Progenitor cell of endocrine pancreas (in vitro differentiated cells): ENCODE measurements at regions not wholly inside any gene's neighbourhood (a gene's known extent, or its start where the extent isn't known, plus 50 kb on each side); places are given as distances from the start of the nearest gene placed in this dataset.
A peak's percentile ranks its signal among the peaks of the same experiment; 100 is the strongest.
"Not testable (repeated sequence)": the region's sequence is repeated elsewhere in the genome, so short reads cannot be mapped to it uniquely, and the experiment has no call there.

Experiments used
- DNase-seq: peaks from one replicate; pipeline ENCODE4 v3.0.0; 2021; ENCODE audit warnings: low spot score; ENCODE audit not compliant: unreplicated experiment
- H3K27ac Mint-ChIP-seq: 2 replicates; pipeline ENCODE4 v1.8.0; 2021; ENCODE audit warnings: mild to moderate bottlenecking, moderate library complexity, mixed read lengths
- H3K27me3 Mint-ChIP-seq: 2 replicates; pipeline ENCODE4 v1.8.0; 2021; ENCODE audit warnings: mixed read lengths
- H3K36me3 Mint-ChIP-seq: 2 replicates; pipeline ENCODE4 v1.8.0; 2022; ENCODE audit warnings: mixed read lengths; ENCODE audit not compliant: insufficient read depth
- H3K4me1 Mint-ChIP-seq: 2 replicates; pipeline ENCODE4 v1.8.0; 2021; ENCODE audit warnings: low read depth, mixed read lengths
- H3K4me3 Mint-ChIP-seq: 2 replicates; pipeline ENCODE4 v1.8.0; 2021; ENCODE audit warnings: low read depth, mild to moderate bottlenecking, moderate library complexity, mixed read lengths
- H3K9me3 Mint-ChIP-seq: 2 replicates; pipeline ENCODE4 v1.8.0; 2021; ENCODE audit warnings: low read depth, mixed read lengths
- CTCF ChIP-seq: fragments of 200-600 bp; sonication (generic); IDR thresholded peaks from one replicate; pipeline ENCODE4 v1.5.0; 2021; ENCODE audit warnings: antibody characterized with exemption, mild to moderate bottlenecking; ENCODE audit not compliant: unreplicated experiment

- no peak overlapping the region for H3K4me3 Mint-ChIP-seq
- H3K4me1 Mint-ChIP-seq: peaks cover 7% of the 10 kb centered on the region
These were observed 55.0 kb downstream of the OXSM start for GRCh38 chr3:25844891-25845290.

GRCh38 chr3:25846282-25846681 is 56.4 kb downstream of the OXSM start:
- H3K4me3 Mint-ChIP-seq: no peak overlapping the region
- H3K9me3 Mint-ChIP-seq: peaks cover 8% of the 10 kb centered on the region
- H3K4me1 Mint-ChIP-seq: peaks cover 10% of the 10 kb centered on the region

More at GRCh38 chr3:25844891-25845290, 55.0 kb downstream of the OXSM start:
- H3K27me3 Mint-ChIP-seq: no peaks in the 10 kb centered on the region
- H3K9me3 Mint-ChIP-seq: peaks cover 3% of the 10 kb centered on the region
- H3K27ac Mint-ChIP-seq: no peak overlapping the region
- peaks cover 2% of the 10 kb centered on the region for H3K36me3 Mint-ChIP-seq
- TF ChIP-seq CTCF: no peak
- no peak for DNase-seq

GRCh38 chr3:25849091-25849490 is 59.2 kb downstream of the OXSM start:
- DNase-seq: no peak
- H3K36me3 Mint-ChIP-seq: peaks cover 5% of the 10 kb centered on the region

More at GRCh38 chr3:25846282-25846681, 56.4 kb downstream of the OXSM start:
- Mint-ChIP-seq H3K27me3 (no peaks in the 10 kb centered on the region), H3K27ac (no peak overlapping the region), H3K36me3 (peaks cover 4% of the 10 kb centered on the region)
- no peak for TF ChIP-seq CTCF
- no peak for DNase-seq

GRCh38 chr3:25849641-25850385 is 59.9 kb downstream of the OXSM start:
- Mint-ChIP-seq H3K27ac (peak overlapping the region; percentile 91), H3K4me3 (no peak overlapping the region), H3K9me3 (peaks cover 13% of the 10 kb centered on the region), H3K27me3 (no peaks in the 10 kb centered on the region), H3K4me1 (peaks cover 12% of the 10 kb centered on the region), H3K36me3 (peaks cover 5% of the 10 kb centered on the region)
- no peak for DNase-seq
- no peak for TF ChIP-seq CTCF

More at GRCh38 chr3:25849091-25849490, 59.2 kb downstream of the OXSM start:
- Mint-ChIP-seq H3K4me3 (no peak overlapping the region), H3K27me3 (no peaks in the 10 kb centered on the region), H3K9me3 (peaks cover 13% of the 10 kb centered on the region), H3K27ac (peak overlapping the region; percentile 91), H3K4me1 (peaks cover 10% of the 10 kb centered on the region)
- TF ChIP-seq CTCF: no peak

- not testable (repeated sequence) for H3K4me3 Mint-ChIP-seq, H3K36me3 Mint-ChIP-seq, DNase-seq, H3K27me3 Mint-ChIP-seq, H3K27ac Mint-ChIP-seq
- H3K4me1 Mint-ChIP-seq: peaks cover 22% of the 10 kb centered on the region
- peaks cover 13% of the 10 kb centered on the region for H3K9me3 Mint-ChIP-seq
These were observed 61.9 kb downstream of the OXSM start for GRCh38 chr3:25851693-25852259.

- no peak for DNase-seq
- Mint-ChIP-seq H3K36me3 (peaks cover 3% of the 10 kb centered on the region), H3K4me3 (no peak overlapping the region), H3K9me3 (peaks cover 10% of the 10 kb centered on the region), H3K4me1 (peaks cover 21% of the 10 kb centered on the region), H3K27ac (no peak overlapping the region), H3K27me3 (no peaks in the 10 kb centered on the region)
- no peak for TF ChIP-seq CTCF
These were observed 64.3 kb downstream of the OXSM start for GRCh38 chr3:25854214-25854613.
